22Rv1 (cell line): ENCODE measurements at regions not wholly inside any gene's neighbourhood (a gene's known extent, or its start where the extent isn't known, plus 50 kb on each side); places are given as distances from the start of the nearest gene placed in this dataset.

Experiments used
- H3K27ac ChIP-seq: fragments of 450-650 bp; 2 replicates; pipeline ENCODE4 v1.5.1; 2017
- ZFX ChIP-seq: fragments of 450-650 bp; IDR thresholded peaks from 2 replicates; pipeline ENCODE4 v1.6.1; 2017; ENCODE audit warnings: antibody characterized with exemption, borderline replicate concordance
- TF ChIP-seq, protein P1 (sequence below): fragments of 450-650 bp; IDR thresholded peaks from 2 replicates; pipeline ENCODE4 v1.5.1; 2017; ENCODE audit warnings: mild to moderate bottlenecking

DNA sequence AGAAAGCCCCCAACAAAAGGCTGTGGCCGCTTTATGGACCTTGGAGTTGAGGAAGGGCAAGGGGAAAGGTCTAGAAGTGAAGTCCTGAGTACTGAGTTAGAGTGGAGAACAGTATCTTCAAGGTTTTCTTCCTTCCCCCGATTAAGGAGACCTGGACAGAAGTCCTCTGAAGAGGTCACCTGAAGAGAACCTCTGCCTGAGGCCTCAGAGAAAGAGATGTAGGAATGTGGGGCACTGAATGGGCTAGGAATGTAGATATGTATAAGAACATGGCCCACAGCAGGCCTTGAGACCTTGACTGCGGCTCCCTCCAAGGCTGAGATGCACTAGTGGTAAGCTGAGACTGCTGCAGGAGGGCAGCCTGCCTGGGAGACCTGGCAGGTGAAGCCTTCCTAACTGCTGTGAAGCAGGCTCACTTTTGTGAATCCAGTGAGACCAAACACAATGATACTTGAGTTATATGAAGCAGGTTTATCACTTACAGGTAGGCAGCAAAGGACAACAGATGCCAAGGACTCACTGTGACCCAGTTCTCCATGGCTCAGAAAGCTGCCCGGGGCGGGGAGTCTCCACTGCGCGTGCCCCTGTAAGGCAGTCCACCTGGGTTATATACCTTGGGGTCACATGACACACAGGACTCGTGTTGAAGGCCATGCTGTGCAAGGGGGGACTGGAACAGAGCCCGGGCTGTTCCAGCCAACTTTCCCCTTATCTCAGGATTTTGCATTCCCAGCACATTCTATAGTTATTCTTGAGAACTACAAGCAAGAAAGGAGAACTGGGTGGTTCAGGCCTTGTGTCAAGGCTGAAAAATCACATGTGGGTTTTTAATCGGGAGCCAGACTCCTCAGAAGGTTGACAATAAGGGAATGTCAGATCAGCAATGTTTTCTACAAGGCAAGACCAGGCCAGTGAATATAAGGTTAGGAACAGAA lies 78.8 kb upstream of the PPM1J start:
- TF ChIP-seq, protein P1, sequence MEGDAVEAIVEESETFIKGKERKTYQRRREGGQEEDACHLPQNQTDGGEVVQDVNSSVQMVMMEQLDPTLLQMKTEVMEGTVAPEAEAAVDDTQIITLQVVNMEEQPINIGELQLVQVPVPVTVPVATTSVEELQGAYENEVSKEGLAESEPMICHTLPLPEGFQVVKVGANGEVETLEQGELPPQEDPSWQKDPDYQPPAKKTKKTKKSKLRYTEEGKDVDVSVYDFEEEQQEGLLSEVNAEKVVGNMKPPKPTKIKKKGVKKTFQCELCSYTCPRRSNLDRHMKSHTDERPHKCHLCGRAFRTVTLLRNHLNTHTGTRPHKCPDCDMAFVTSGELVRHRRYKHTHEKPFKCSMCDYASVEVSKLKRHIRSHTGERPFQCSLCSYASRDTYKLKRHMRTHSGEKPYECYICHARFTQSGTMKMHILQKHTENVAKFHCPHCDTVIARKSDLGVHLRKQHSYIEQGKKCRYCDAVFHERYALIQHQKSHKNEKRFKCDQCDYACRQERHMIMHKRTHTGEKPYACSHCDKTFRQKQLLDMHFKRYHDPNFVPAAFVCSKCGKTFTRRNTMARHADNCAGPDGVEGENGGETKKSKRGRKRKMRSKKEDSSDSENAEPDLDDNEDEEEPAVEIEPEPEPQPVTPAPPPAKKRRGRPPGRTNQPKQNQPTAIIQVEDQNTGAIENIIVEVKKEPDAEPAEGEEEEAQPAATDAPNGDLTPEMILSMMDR = no peak
- TF ChIP-seq ZFX = no peak
- H3K27ac ChIP-seq = no peak overlapping the region

DNA sequence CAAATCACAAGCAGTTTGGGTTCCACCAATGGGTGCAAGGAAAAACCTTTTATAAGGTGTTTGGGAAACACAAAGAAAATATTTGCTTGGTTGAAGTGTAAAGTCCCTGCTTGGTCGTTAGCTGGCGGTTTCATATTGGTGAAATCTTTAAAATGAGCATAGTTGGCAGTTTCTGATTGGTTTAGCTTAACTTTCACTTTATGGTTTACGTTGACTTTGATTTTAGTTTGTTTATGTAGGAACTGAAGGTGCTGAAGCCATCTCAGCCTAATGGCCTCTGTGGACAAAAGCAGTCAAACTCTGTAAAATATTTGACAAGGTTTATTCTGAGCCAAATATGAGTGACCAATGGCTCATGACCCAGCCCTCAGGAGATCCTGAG lies 76.6 kb upstream of the PPM1J start:
- TF ChIP-seq, protein P1 = no peak
- no peak for TF ChIP-seq ZFX
- no peak overlapping the region for H3K27ac ChIP-seq

DNA sequence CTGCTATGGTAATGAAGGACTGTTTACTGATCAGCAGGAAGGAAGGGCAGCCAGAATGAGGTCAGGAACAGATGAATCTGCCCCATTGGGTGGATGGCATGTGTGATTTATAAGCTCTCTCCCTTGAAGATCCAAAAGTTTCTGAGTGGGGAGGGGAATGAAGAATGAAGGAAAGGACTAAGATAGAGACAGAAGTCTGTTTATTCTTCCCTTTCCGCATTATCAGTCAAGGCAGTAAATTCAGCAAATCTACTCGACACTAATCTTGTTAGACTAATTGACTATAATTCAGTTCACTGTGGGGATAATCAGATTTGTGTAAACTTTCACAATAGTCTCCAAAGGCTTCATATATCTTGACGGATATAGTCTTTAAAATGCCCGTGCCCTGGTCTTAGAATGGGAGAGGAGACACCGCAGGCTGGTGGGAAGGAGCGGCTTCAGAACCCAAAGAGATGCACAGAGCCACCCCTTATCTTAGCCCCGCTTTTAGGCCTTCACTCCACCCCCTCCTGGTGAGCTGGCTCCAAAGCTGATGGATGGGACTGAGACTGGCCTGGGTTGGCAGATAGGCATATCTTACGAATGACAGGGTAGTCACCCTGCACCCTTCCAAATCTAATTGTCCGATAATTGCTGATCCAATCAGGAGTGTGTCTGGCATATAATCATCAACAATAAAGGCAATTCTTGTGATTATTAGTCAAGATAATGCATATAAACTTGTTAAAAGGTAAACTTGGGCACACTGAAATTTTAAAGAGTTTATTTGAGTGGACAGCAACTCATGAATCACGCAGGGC lies 76.0 kb upstream of the PPM1J start:
- H3K27ac ChIP-seq = no peak overlapping the region
- TF ChIP-seq, protein P1 = no peak
- no peak for TF ChIP-seq ZFX

DNA sequence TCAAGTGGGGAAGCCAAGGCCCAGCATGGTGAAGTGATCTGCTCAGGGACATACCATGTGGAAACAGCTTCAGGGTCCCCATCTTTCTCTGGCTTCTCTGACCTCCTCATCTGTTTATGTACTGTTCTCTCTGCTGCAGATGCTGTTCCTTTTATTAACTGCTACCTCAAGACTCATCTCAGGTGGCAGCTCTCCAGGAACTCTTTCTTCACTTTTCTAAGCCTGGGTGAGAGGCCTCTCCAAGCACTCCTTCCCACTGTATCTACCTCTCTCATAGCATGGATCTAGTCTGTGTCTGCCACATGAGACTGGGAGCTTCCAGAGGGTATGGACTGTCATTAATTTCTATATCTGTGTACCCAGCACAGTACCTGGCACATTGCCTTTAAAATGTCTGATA lies 73.4 kb upstream of the PPM1J start:
- no peak overlapping the region for H3K27ac ChIP-seq
- no peak for TF ChIP-seq ZFX
- TF ChIP-seq, protein P1 = no peak

DNA sequence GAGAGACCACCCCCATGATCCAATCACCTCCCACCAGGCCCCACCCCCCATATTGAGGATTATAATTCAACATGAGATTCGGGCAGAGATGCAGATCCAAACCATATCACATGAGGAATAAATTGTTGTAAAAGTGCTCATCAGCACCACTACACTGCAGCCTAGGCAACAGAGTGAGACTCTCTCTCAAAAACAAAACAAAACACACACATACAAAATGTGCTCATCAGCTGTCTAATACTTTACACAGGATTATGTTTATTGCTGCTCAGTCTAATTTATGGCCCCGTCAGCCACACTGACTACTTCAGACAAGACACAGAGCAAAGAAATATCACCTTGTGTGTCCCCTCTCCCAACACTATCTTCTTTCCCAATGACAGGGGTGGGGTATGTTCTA lies 72.9 kb upstream of the PPM1J start:
- no peak overlapping the region for H3K27ac ChIP-seq
- TF ChIP-seq ZFX = no peak
- TF ChIP-seq, protein P1 = no peak

DNA sequence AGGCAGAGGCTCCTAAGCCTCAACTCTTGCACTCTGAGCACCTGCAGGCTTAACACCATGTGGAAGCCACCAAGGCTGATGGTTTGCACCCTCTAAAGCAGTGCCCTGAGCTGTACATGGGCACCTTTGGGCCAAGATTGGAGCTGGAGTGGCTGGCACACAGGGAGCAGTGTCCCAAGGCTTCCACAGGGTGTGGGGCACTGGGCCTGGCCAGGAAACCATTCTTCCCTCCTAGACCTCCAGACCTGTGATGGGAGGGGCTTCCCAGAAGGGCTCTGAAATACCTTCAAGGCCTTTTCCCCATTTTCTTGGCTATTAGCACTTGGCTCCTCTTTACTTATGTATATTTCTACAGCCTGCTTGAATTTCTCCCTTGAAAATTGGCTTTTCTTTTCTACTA lies 67.9 kb upstream of the PPM1J start:
- H3K27ac ChIP-seq = no peak overlapping the region
- no peak for TF ChIP-seq ZFX
- TF ChIP-seq, protein P1 = no peak
